ENCODE measurements at regions not wholly inside any gene's neighbourhood (a gene's known extent, or its start where the extent isn't known, plus 50 kb on each side); places are given as distances from the start of the nearest gene placed in this dataset.

DNA sequence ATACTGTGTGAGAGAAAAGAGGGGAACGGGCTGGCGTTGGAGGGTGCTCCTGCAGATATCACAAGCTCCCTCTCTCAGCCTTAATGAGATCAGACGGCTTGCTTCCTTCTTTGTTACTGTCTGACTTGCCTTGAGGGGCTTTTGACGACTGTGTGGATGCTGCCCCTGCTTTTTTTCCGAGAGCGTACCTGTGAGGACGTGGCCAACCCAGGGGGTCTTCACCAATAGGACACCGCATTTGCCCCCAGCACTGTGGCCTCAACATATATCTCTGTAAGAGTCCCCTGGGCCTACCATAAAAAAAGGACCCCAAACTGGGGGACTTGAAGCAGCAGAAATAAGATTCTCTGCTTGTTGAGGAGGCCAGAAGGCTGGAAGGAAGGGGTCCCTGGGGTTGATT is 143.9 kb downstream of the SHOX start:
- Histone ChIP-seq H3K4me1 (no peaks in the 10 kb centered on the region), H3K9me3 (no peaks in the 10 kb centered on the region), H3K27me3 (no peaks in the 10 kb centered on the region), H3K4me3 (no peak overlapping the region), H3K27ac (no peak overlapping the region), H3K36me3 (no peaks in the 10 kb centered on the region)
- DNase-seq = no peak
- TF ChIP-seq, protein P1, sequence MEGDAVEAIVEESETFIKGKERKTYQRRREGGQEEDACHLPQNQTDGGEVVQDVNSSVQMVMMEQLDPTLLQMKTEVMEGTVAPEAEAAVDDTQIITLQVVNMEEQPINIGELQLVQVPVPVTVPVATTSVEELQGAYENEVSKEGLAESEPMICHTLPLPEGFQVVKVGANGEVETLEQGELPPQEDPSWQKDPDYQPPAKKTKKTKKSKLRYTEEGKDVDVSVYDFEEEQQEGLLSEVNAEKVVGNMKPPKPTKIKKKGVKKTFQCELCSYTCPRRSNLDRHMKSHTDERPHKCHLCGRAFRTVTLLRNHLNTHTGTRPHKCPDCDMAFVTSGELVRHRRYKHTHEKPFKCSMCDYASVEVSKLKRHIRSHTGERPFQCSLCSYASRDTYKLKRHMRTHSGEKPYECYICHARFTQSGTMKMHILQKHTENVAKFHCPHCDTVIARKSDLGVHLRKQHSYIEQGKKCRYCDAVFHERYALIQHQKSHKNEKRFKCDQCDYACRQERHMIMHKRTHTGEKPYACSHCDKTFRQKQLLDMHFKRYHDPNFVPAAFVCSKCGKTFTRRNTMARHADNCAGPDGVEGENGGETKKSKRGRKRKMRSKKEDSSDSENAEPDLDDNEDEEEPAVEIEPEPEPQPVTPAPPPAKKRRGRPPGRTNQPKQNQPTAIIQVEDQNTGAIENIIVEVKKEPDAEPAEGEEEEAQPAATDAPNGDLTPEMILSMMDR (IDR thresholded peaks at IDR 0.05) = no peak
- TF ChIP-seq EP300 (IDR thresholded peaks at IDR 0.05; ENCODE audit: low read depth) (no peak), POLR2A (IDR thresholded peaks at IDR 0.05) (no peak)
- intact Hi-C loops (cut with DNase I; ENCODE audit: low total_unique reads) = no loop called here
- in situ Hi-C loops (cut with MboI; ENCODE audit: low pct_ligation_motif_present in 1 of 4, low pct_unique_long_range_greater_than_20kb in 1 of 4, low sequenced_read_pairs in 3 of 4) = no loop called here
- 77% methylated on average over 8 of the region's 8 CpGs; no CpG with 5 or more reads in 1 of the 2 donors for WGBS, 2 donors (ENCODE audit: low coverage in 1 of 2)

DNA sequence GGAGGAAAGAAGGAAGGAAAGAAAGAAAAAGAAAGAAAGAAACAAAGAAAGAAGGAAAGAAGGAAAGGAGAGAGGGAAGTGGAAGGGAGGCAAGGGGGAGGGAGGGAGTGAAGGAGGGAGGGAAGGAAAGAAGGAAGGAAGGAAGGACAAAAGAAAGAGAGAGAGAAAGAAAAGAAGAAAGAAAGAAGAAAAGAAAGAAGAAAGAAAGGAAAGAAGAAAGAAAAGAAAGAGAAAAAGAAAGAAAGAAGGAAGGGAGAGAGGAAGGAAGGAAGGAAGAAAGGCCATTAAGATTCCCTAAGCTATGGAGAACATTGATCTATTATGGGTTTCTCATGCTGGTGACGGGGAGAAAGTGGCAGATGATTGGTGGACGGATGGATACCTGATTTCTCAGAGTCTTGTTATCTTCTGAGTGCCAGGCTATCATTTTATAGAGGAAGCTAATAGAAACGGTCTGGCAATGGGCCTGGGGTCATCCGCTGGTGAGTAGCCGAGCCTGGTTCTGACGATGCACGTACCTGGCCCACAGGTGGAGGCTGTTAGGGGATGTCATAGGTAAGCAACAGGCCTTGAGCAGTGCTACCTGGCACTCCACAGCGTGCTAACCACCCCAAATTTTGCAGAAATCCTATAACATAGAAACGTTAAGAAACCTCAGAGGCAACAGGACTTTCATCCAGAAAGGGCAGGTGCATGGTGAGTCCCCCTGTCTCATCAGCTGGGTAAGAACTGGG is 142.9 kb downstream of the SHOX start:
- H3K36me3 ChIP-seq = no peaks in the 10 kb centered on the region
- intact Hi-C loops (cut with DNase I; ENCODE audit: low total_unique reads) (no loop called here), in situ Hi-C loops (cut with MboI; ENCODE audit: low pct_ligation_motif_present in 1 of 4, low pct_unique_long_range_greater_than_20kb in 1 of 4, low sequenced_read_pairs in 3 of 4) (no loop called here)
- H3K4me1 ChIP-seq = no peaks in the 10 kb centered on the region
- no peak for DNase-seq
- no peak overlapping the region for H3K27ac ChIP-seq
- TF ChIP-seq EP300 (IDR thresholded peaks at IDR 0.05; ENCODE audit: low read depth) (no peak), POLR2A (IDR thresholded peaks at IDR 0.05) (no peak), POLR2AphosphoS5 (IDR thresholded peaks at IDR 0.05) (no peak)
- TF ChIP-seq, protein P1 (IDR thresholded peaks at IDR 0.05) = no peak
- 73 to 76% methylated on average over 4 to 9 of the region's 9 CpGs for WGBS, 2 donors (ENCODE audit: low coverage in 1 of 2)
- H3K4me3 ChIP-seq = no peak overlapping the region
- H3K9me3 ChIP-seq = no peaks in the 10 kb centered on the region
- no peaks in the 10 kb centered on the region for H3K27me3 ChIP-seq

DNA sequence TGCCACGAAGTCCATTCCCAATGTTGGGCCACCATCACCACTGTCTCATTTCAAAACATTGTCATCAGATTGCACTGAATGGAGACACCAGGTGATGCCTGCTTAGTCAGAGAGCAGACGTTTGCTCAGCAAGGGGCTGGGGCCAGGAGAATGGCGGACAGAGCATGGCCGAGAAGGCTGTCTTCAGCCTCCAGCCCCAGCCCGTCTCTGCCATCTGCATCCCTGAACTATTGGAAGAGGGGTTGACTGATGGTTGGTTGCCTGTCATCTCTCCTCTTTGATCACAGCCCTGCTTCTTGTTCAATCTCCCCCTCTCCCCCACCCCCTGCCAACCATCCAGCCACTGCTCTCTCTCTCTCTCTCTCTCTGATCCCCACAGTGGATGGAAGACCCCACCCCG is 140.9 kb downstream of the SHOX start:
- in situ Hi-C loops (cut with MboI; ENCODE audit: low pct_ligation_motif_present in 1 of 4, low pct_unique_long_range_greater_than_20kb in 1 of 4, low sequenced_read_pairs in 3 of 4) (no loop called here), intact Hi-C loops (cut with DNase I; ENCODE audit: low total_unique reads) (no loop called here)
- Histone ChIP-seq H3K27me3 (no peaks in the 10 kb centered on the region), H3K4me1 (no peaks in the 10 kb centered on the region), H3K9me3 (no peaks in the 10 kb centered on the region), H3K36me3 (no peaks in the 10 kb centered on the region), H3K4me3 (no peak overlapping the region), H3K27ac (no peak overlapping the region)
- DNase-seq = no peak
- TF ChIP-seq, protein P1 (IDR thresholded peaks at IDR 0.05) = no peak
- TF ChIP-seq POLR2AphosphoS5 (IDR thresholded peaks at IDR 0.05) = no peak
- TF ChIP-seq POLR2A (IDR thresholded peaks at IDR 0.05) = no peak
- no peak for TF ChIP-seq EP300 (IDR thresholded peaks at IDR 0.05; ENCODE audit: low read depth)
- 80 to 86% methylated on average over 2 to 6 of the region's 6 CpGs for WGBS, 2 donors (ENCODE audit: low coverage in 1 of 2)

DNA sequence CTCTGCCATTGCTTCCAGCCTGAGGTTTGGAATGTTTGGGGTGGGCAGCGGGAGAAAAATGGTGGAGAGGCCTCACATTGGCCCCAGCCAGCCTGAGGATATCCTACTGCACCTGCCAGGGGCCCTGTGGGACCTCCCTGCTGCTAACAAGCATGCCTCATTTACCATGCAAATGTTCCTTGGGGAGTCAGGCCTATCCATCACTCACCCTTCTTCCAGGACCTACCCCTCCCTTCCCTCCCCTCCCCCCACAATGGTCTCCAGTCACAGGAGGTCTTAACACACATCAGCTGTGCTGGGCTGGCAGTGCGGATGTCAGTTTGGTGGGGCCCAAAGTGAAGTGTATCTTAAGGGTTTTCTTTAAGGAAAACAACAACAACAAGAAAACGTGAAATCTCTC is 139.2 kb downstream of the SHOX start:
- H3K36me3 ChIP-seq = no peaks in the 10 kb centered on the region
- H3K27ac ChIP-seq = no peak overlapping the region
- H3K27me3 ChIP-seq = no peaks in the 10 kb centered on the region
- TF ChIP-seq POLR2AphosphoS5 (IDR thresholded peaks at IDR 0.05) = no peak
- TF ChIP-seq, protein P1 (IDR thresholded peaks at IDR 0.05) = no peak
- H3K9me3 ChIP-seq = no peaks in the 10 kb centered on the region
- 33 to 36% methylated on average over 1 to 3 of the region's 3 CpGs for WGBS, 2 donors (ENCODE audit: low coverage in 1 of 2)
- no peak for DNase-seq
- H3K4me1 ChIP-seq = no peaks in the 10 kb centered on the region
- intact Hi-C loops (cut with DNase I; ENCODE audit: low total_unique reads) (no loop called here), in situ Hi-C loops (cut with MboI; ENCODE audit: low pct_ligation_motif_present in 1 of 4, low pct_unique_long_range_greater_than_20kb in 1 of 4, low sequenced_read_pairs in 3 of 4) (no loop called here)
- H3K4me3 ChIP-seq = no peak overlapping the region
